ENCODE measurements at regions not wholly inside any gene's neighbourhood (a gene's known extent, or its start where the extent isn't known, plus 50 kb on each side); places are given as distances from the start of the nearest gene placed in this dataset.
A peak's percentile ranks its signal among the peaks of the same experiment; 100 is the strongest.

DNA sequence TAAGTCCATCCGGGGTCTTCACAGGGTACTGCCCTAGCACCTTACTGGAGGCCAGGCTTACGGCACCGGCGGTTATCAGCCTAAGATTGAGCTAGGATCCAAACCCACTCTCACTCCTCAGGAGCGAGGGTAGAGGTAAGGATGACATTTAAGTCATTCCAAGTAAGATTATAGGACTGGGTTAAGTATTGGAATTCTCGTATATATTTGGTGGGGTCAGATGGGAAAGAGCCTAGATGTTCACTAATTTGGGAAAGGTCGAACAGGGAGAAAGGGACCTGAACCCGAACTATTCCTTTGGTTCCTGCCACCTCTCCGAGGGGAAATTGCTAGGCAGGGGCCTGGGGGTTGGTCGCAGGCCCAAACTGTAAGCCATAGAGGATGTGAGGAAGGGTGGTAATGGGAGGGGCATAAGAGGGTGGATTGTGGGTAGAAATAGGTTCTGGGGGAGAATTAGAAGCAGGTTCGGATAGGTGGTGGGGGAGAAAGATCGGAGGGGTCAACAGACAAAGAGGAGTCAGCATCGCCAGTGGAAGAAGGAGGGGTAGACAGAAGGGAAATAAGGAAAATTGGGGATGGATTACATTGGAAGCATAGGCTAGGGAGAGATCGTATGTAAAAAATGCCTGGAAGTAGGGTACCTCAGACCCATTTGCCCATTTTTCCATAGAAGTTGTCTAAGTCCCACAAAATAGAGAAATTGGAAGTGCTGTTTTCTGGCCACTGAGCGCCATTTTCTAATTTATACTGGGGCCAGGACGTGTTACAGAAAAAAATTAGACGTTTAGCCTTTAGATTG lies 747.1 kb upstream of the ADGRB3 start (continued):
- TF ChIP-seq ZNF436 (CRISPR knock-in tag; IDR thresholded peaks at IDR 0.05) (peak; percentile 47; the same call in 1 of the 2 replicates), GABPB1 (CRISPR knock-in tag; IDR thresholded peaks at IDR 0.05) (peak; percentile 46; the same call in 1 of the 2 replicates), CREB5 (CRISPR knock-in tag; IDR thresholded peaks at IDR 0.05) (peak; percentile 79; the same call in 1 of the 2 replicates), PYGO2 (tag; IDR thresholded peaks at IDR 0.05) (0 out of 2 replicates have a peak, but pooled peaks have one; percentile 36), HNRNPL (IDR thresholded peaks at IDR 0.05; ENCODE audit: low read depth, low read length) (peak; percentile 78), CBFA2T3 (IDR thresholded peaks at IDR 0.05) (peak; percentile 25), ILF3 (IDR thresholded peaks at IDR 0.05; ENCODE audit: borderline replicate concordance) (no peak; the same call in 1 of the 2 replicates), ZNF316 (IDR thresholded peaks at IDR 0.05) (peak; percentile 19; the same call in 1 of the 2 replicates), NCOR1 (IDR thresholded peaks at IDR 0.05) (peak; percentile 38), SRSF7 (optimal IDR thresholded peaks at IDR 0.05; ENCODE audit: low read depth, low read length) (no peak), BRD4 (IDR thresholded peaks at IDR 0.05) (peak; percentile 85; the same call in 1 of the 2 replicates), PTBP1 (IDR thresholded peaks at IDR 0.05; ENCODE audit: low read depth, low read length) (peak; percentile 48; the same call in 1 of the 2 replicates), LCOR (CRISPR knock-in tag; IDR thresholded peaks at IDR 0.05) (peak; percentile 21; the same call in 1 of the 2 replicates), MLLT1 (IDR thresholded peaks at IDR 0.05) (peak; percentile 99 to 100), PCBP1 (IDR thresholded peaks at IDR 0.05; ENCODE audit: low read depth, low read length, poor library complexity, severe bottlenecking) (no peak), ARID3A (IDR thresholded peaks at IDR 0.05; ENCODE audit: borderline replicate concordance, low read depth, low read length) (no peak)
- TF ChIP-seq, protein P1, sequence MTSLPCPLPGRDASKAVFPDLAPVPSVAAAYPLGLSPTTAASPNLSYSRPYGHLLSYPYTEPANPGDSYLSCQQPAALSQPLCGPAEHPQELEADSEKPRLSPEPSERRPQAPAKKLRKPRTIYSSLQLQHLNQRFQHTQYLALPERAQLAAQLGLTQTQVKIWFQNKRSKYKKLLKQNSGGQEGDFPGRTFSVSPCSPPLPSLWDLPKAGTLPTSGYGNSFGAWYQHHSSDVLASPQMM (CRISPR knock-in tag; IDR thresholded peaks at IDR 0.05), result peak; percentile 14; the same call in 1 of the 2 replicates
- TF ChIP-seq, protein P2, sequence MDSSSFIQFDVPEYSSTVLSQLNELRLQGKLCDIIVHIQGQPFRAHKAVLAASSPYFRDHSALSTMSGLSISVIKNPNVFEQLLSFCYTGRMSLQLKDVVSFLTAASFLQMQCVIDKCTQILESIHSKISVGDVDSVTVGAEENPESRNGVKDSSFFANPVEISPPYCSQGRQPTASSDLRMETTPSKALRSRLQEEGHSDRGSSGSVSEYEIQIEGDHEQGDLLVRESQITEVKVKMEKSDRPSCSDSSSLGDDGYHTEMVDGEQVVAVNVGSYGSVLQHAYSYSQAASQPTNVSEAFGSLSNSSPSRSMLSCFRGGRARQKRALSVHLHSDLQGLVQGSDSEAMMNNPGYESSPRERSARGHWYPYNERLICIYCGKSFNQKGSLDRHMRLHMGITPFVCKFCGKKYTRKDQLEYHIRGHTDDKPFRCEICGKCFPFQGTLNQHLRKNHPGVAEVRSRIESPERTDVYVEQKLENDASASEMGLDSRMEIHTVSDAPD (CRISPR knock-in tag; IDR thresholded peaks at IDR 0.05), result no peak
- TF ChIP-seq, protein P3, sequence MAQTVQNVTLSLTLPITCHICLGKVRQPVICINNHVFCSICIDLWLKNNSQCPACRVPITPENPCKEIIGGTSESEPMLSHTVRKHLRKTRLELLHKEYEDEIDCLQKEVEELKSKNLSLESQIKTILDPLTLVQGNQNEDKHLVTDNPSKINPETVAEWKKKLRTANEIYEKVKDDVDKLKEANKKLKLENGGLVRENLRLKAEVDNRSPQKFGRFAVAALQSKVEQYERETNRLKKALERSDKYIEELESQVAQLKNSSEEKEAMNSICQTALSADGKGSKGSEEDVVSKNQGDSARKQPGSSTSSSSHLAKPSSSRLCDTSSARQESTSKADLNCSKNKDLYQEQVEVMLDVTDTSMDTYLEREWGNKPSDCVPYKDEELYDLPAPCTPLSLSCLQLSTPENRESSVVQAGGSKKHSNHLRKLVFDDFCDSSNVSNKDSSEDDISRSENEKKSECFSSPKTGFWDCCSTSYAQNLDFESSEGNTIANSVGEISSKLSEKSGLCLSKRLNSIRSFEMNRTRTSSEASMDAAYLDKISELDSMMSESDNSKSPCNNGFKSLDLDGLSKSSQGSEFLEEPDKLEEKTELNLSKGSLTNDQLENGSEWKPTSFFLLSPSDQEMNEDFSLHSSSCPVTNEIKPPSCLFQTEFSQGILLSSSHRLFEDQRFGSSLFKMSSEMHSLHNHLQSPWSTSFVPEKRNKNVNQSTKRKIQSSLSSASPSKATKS (CRISPR knock-in tag; IDR thresholded peaks at IDR 0.05), result peak; percentile 4; the same call in 1 of the 2 replicates

Data from K562 (cell line).